Activated naive CD4-positive, alpha-beta T cell treated with anti-CD3 and anti-CD28 coated beads, Interleukin-2, amount 50 U/mL, for 24 hours (primary cell): ENCODE measurements at regions not wholly inside any gene's neighbourhood (a gene's known extent, or its start where the extent isn't known, plus 50 kb on each side); places are given as distances from the start of the nearest gene placed in this dataset.

Source experiments
- H3K27ac Mint-ChIP-seq: one replicate; pipeline ENCODE4 v1.8.0; 2021; ENCODE audit warnings: mild to moderate bottlenecking, mixed read lengths
- H3K27me3 Mint-ChIP-seq: one replicate; pipeline ENCODE4 v1.8.0; 2021; ENCODE audit warnings: mixed read lengths
- H3K36me3 Mint-ChIP-seq: one replicate; pipeline ENCODE4 v1.8.0; 2021; ENCODE audit warnings: mixed read lengths
- H3K4me1 Mint-ChIP-seq: one replicate; pipeline ENCODE4 v1.8.0; 2021; ENCODE audit warnings: mixed read lengths
- H3K4me3 Mint-ChIP-seq: one replicate; pipeline ENCODE4 v1.8.0; 2021; ENCODE audit warnings: mild to moderate bottlenecking, mixed read lengths
- H3K9me3 Mint-ChIP-seq: one replicate; pipeline ENCODE4 v1.8.0; 2021; ENCODE audit warnings: mixed read lengths

GRCh38 chrX:45760187-45760742, 559.6 kb upstream of the DIPK2B start:
- Mint-ChIP-seq H3K27me3 (no peaks in the 10 kb centered on the region), H3K27ac (peak overlapping the region; percentile 79), H3K4me1 (peaks cover 78% of the 10 kb centered on the region), H3K4me3 (peak overlapping the region; percentile 80), H3K9me3 (no peaks in the 10 kb centered on the region), H3K36me3 (peaks cover 34% of the 10 kb centered on the region)

- Mint-ChIP-seq H3K36me3 (peaks cover 30% of the 10 kb centered on the region), H3K4me1 (peaks cover 74% of the 10 kb centered on the region), H3K27ac (peak overlapping the region; percentile 98), H3K27me3 (no peaks in the 10 kb centered on the region), H3K9me3 (no peaks in the 10 kb centered on the region), H3K4me3 (peak overlapping the region; percentile 85)
Measured at GRCh38 chrX:45758738-45759397, 558.2 kb upstream of the DIPK2B start.

GRCh38 chrX:45758319-45758718, 557.6 kb upstream of the DIPK2B start:
- no peaks in the 10 kb centered on the region for H3K9me3 Mint-ChIP-seq
- peak overlapping the region; percentile 85 for H3K4me3 Mint-ChIP-seq
- H3K27ac Mint-ChIP-seq = peak overlapping the region; percentile 98
- H3K36me3 Mint-ChIP-seq = peaks cover 28% of the 10 kb centered on the region
- H3K4me1 Mint-ChIP-seq = peaks cover 70% of the 10 kb centered on the region
- H3K27me3 Mint-ChIP-seq = no peaks in the 10 kb centered on the region

GRCh38 chrX:45757272-45757671, 556.6 kb upstream of the DIPK2B start:
- H3K36me3 Mint-ChIP-seq = peaks cover 25% of the 10 kb centered on the region
- H3K9me3 Mint-ChIP-seq = no peaks in the 10 kb centered on the region
- H3K27ac Mint-ChIP-seq = no peak overlapping the region
- no peaks in the 10 kb centered on the region for H3K27me3 Mint-ChIP-seq
- peak overlapping the region; percentile 85 for H3K4me3 Mint-ChIP-seq
- peaks cover 60% of the 10 kb centered on the region for H3K4me1 Mint-ChIP-seq

- Mint-ChIP-seq H3K27ac (no peak overlapping the region), H3K4me1 (peaks cover 54% of the 10 kb centered on the region), H3K4me3 (peak overlapping the region; percentile 44)
Measured at GRCh38 chrX:45756557-45756956, 555.9 kb upstream of the DIPK2B start.

GRCh38 chrX:45755703-45756102, 555.0 kb upstream of the DIPK2B start:
- H3K27ac Mint-ChIP-seq = peak overlapping the region; percentile 35
- peak overlapping the region; percentile 54 for H3K4me3 Mint-ChIP-seq
- peaks cover 15% of the 10 kb centered on the region for H3K36me3 Mint-ChIP-seq
- peaks cover 48% of the 10 kb centered on the region for H3K4me1 Mint-ChIP-seq
- no peaks in the 10 kb centered on the region for H3K9me3 Mint-ChIP-seq
- no peaks in the 10 kb centered on the region for H3K27me3 Mint-ChIP-seq

More at GRCh38 chrX:45756557-45756956, 555.9 kb upstream of the DIPK2B start:
- Mint-ChIP-seq H3K9me3 (no peaks in the 10 kb centered on the region), H3K27me3 (no peaks in the 10 kb centered on the region), H3K36me3 (peaks cover 20% of the 10 kb centered on the region)

- Mint-ChIP-seq H3K36me3 (peaks cover 3% of the 10 kb centered on the region), H3K9me3 (no peaks in the 10 kb centered on the region), H3K27ac (no peak overlapping the region), H3K4me3 (peak overlapping the region; percentile 33), H3K27me3 (no peaks in the 10 kb centered on the region), H3K4me1 (peaks cover 32% of the 10 kb centered on the region)
Measured at GRCh38 chrX:45751156-45751555, 550.5 kb upstream of the DIPK2B start.

- peaks cover 5% of the 10 kb centered on the region for H3K36me3 Mint-ChIP-seq
- H3K27ac Mint-ChIP-seq = peak overlapping the region; percentile 2
- peaks cover 26% of the 10 kb centered on the region for H3K4me1 Mint-ChIP-seq
- H3K9me3 Mint-ChIP-seq = no peaks in the 10 kb centered on the region
- peak overlapping the region; percentile 30 for H3K4me3 Mint-ChIP-seq
- H3K27me3 Mint-ChIP-seq = no peaks in the 10 kb centered on the region
Measured at GRCh38 chrX:45750639-45751038, 550.0 kb upstream of the DIPK2B start.

GRCh38 chrX:45749375-45749774, 548.7 kb upstream of the DIPK2B start:
- H3K27ac Mint-ChIP-seq = no peak overlapping the region
- peaks cover 8% of the 10 kb centered on the region for H3K36me3 Mint-ChIP-seq
- no peaks in the 10 kb centered on the region for H3K9me3 Mint-ChIP-seq
- peak overlapping the region; percentile 31 for H3K4me3 Mint-ChIP-seq
- peaks cover 26% of the 10 kb centered on the region for H3K4me1 Mint-ChIP-seq
- H3K27me3 Mint-ChIP-seq = no peaks in the 10 kb centered on the region

GRCh38 chrX:45748369-45748774, 547.7 kb upstream of the DIPK2B start:
- H3K4me3 Mint-ChIP-seq = peak overlapping the region; percentile 33
- H3K36me3 Mint-ChIP-seq = peaks cover 12% of the 10 kb centered on the region
- no peaks in the 10 kb centered on the region for H3K27me3 Mint-ChIP-seq
- no peaks in the 10 kb centered on the region for H3K9me3 Mint-ChIP-seq
- peaks cover 26% of the 10 kb centered on the region for H3K4me1 Mint-ChIP-seq
- no peak overlapping the region for H3K27ac Mint-ChIP-seq

GRCh38 chrX:45747905-45748304, 547.2 kb upstream of the DIPK2B start:
- Mint-ChIP-seq H3K36me3 (peaks cover 12% of the 10 kb centered on the region), H3K27ac (peak overlapping the region; percentile 46), H3K4me3 (no peak overlapping the region), H3K4me1 (peaks cover 26% of the 10 kb centered on the region), H3K9me3 (no peaks in the 10 kb centered on the region), H3K27me3 (no peaks in the 10 kb centered on the region)

- Mint-ChIP-seq H3K9me3 (no peaks in the 10 kb centered on the region), H3K27ac (peak overlapping the region; percentile 57), H3K36me3 (peaks cover 12% of the 10 kb centered on the region), H3K4me1 (peaks cover 27% of the 10 kb centered on the region), H3K4me3 (no peak overlapping the region), H3K27me3 (no peaks in the 10 kb centered on the region)
Measured at GRCh38 chrX:45745479-45745878, 544.8 kb upstream of the DIPK2B start.

- H3K36me3 Mint-ChIP-seq = peaks cover 12% of the 10 kb centered on the region
- H3K4me1 Mint-ChIP-seq = peaks cover 13% of the 10 kb centered on the region
- H3K27me3 Mint-ChIP-seq = no peaks in the 10 kb centered on the region
- H3K9me3 Mint-ChIP-seq = no peaks in the 10 kb centered on the region
- H3K27ac Mint-ChIP-seq = peak overlapping the region; percentile 51
- H3K4me3 Mint-ChIP-seq = no peak overlapping the region
Measured at GRCh38 chrX:45743906-45744625, 543.4 kb upstream of the DIPK2B start.

- Mint-ChIP-seq H3K27me3 (no peaks in the 10 kb centered on the region), H3K4me1 (peaks cover 8% of the 10 kb centered on the region), H3K27ac (peak overlapping the region; percentile 30), H3K9me3 (no peaks in the 10 kb centered on the region), H3K36me3 (peaks cover 12% of the 10 kb centered on the region), H3K4me3 (no peak overlapping the region)
Measured at GRCh38 chrX:45743081-45743533, 542.4 kb upstream of the DIPK2B start.

- Mint-ChIP-seq H3K4me3 (no peak overlapping the region), H3K9me3 (no peaks in the 10 kb centered on the region), H3K27ac (no peak overlapping the region), H3K27me3 (no peaks in the 10 kb centered on the region), H3K4me1 (peaks cover 4% of the 10 kb centered on the region), H3K36me3 (peaks cover 4% of the 10 kb centered on the region)
Measured at GRCh38 chrX:45740291-45740690, 539.6 kb upstream of the DIPK2B start.

GRCh38 chrX:45735571-45735970, 534.9 kb upstream of the DIPK2B start:
- no peak overlapping the region for H3K4me3 Mint-ChIP-seq
- H3K27me3 Mint-ChIP-seq = no peaks in the 10 kb centered on the region
- no peaks in the 10 kb centered on the region for H3K36me3 Mint-ChIP-seq
- no peak overlapping the region for H3K27ac Mint-ChIP-seq
- no peaks in the 10 kb centered on the region for H3K4me1 Mint-ChIP-seq
- no peaks in the 10 kb centered on the region for H3K9me3 Mint-ChIP-seq
